Endothelial cell of umbilical vein (primary cell): ENCODE measurements at regions not wholly inside any gene's neighbourhood (a gene's known extent, or its start where the extent isn't known, plus 50 kb on each side); places are given as distances from the start of the nearest gene placed in this dataset.

Experiments
- BruUV-seq: library from RNA; stranded (reverse); fragments of 400-500 nt; replicated peaks from 2 replicates; lab custom pipeline; 2021; lab: Mats Ljungman, UMichigan
- CTCF ChIA-PET: fragments of 300-600, 350-600 bp; sonication (Branson Sonifier 250); formaldehyde crosslinking; loops from one replicate; lab custom pipeline; 2021; ENCODE audit warnings: antibody characterized with exemption, inconsistent platforms; lab: Charles Lee
- POLR2A ChIA-PET: fragments of 300-600, 350-600 bp; sonication (Branson Sonifier 250); formaldehyde crosslinking; loops from one replicate; lab custom pipeline; 2021; ENCODE audit warnings: antibody characterized with exemption, inconsistent platforms; lab: Charles Lee
- DNase-seq: peaks from one replicate; pipeline ENCODE4 v3.0.0-alpha.2; 2011; ENCODE audit warnings: low read depth, low spot score
- FAIRE-seq: peaks from 2 replicates; lab custom pipeline; 2011; peaks lifted over from hg19 to GRCh38; lab: Jason Lieb, UNC
- H2AFZ ChIP-seq: 2 replicates; pipeline ENCODE4 v1.6.0; 2012; ENCODE audit warnings: low read depth, low read length, control low read depth, inconsistent platforms
- H3K27ac ChIP-seq: 2 replicates; pipeline ENCODE4 v1.5.1; 2011; ENCODE audit warnings: low read depth, mild to moderate bottlenecking, control low read depth, low read length, moderate library complexity; ENCODE audit not compliant: insufficient read depth
- H3K27me3 ChIP-seq, 2 experiments: 2 replicates each; pipeline versions ENCODE4 v1.6.0 to v1.6.1; 2011; ENCODE audit warnings: low read length in 2 of 2, mixed read lengths in 1 of 2; ENCODE audit not compliant: control insufficient read depth in 2 of 2, insufficient read depth in 2 of 2
- H3K36me3 ChIP-seq, 2 experiments: 2 replicates in 1 of 2; 3 replicates in 1 of 2; pipeline ENCODE4 v1.5.1; 2011; ENCODE audit warnings: low read length in 2 of 2, mild to moderate bottlenecking in 1 of 2, moderate library complexity in 1 of 2; ENCODE audit not compliant: control insufficient read depth in 2 of 2, insufficient read depth in 2 of 2; ENCODE audit errors: extremely low read depth in 1 of 2
- H3K4me1 ChIP-seq: 3 replicates; pipeline ENCODE4 v1.5.1; 2011; ENCODE audit warnings: mild to moderate bottlenecking, low read length; ENCODE audit not compliant: control insufficient read depth, insufficient read depth; ENCODE audit errors: extremely low read depth
- H3K4me2 ChIP-seq: 2 replicates; pipeline ENCODE4 v1.6.1; 2011; ENCODE audit warnings: low read length, control low read depth, mixed read lengths; ENCODE audit not compliant: insufficient read depth
- H3K4me3 ChIP-seq, 3 experiments: fragments of 200-600 bp in 1 of 3; sonication (generic), shearing (Covaris generic) in 1 of 3; replicated peaks in 1 of 3; 2 replicates each; pipeline ENCODE4 v1.5.1; 2011 to 2016; ENCODE audit warnings: control low read depth in 3 of 3, low read length in 3 of 3, mild to moderate bottlenecking in 2 of 3, inconsistent platforms in 1 of 3, low read depth in 1 of 3, moderate library complexity in 1 of 3; ENCODE audit not compliant: insufficient read depth in 1 of 3
- H3K79me2 ChIP-seq: 2 replicates; pipeline ENCODE4 v1.6.0; 2012; ENCODE audit warnings: low read length, inconsistent platforms; ENCODE audit not compliant: control insufficient read depth, insufficient read depth
- H3K9ac ChIP-seq: replicated peaks from 2 replicates; pipeline ENCODE3; 2011; ENCODE audit warnings: low read length, control low read depth; ENCODE audit not compliant: insufficient read depth; ENCODE audit errors: extremely low read depth
- H3K9me1 ChIP-seq: replicated peaks from 3 replicates; pipeline ENCODE4 v1.6.0; 2011; ENCODE audit warnings: mild to moderate bottlenecking, low read length; ENCODE audit not compliant: control insufficient read depth, insufficient read depth; ENCODE audit errors: extremely low read depth
- H3K9me3 ChIP-seq: replicated peaks from 2 replicates; pipeline ENCODE4 v1.5.1; 2012; ENCODE audit warnings: low read length, inconsistent platforms; ENCODE audit not compliant: control insufficient read depth, insufficient read depth
- H4K20me1 ChIP-seq: replicated peaks from 2 replicates; pipeline ENCODE3; 2011; ENCODE audit warnings: mild to moderate bottlenecking, low read length; ENCODE audit not compliant: control insufficient read depth, insufficient read depth; ENCODE audit errors: extremely low read depth
- EZH2 ChIP-seq: IDR thresholded peaks from 2 replicates; pipeline ENCODE4 v1.6.1; 2012; ENCODE audit warnings: borderline replicate concordance, low read depth, mild to moderate bottlenecking, moderate library complexity, low read length, inconsistent platforms; ENCODE audit not compliant: severe bottlenecking
- FOS ChIP-seq: IDR thresholded peaks from 2 replicates; pipeline ENCODE4 v1.6.1; 2011; ENCODE audit warnings: mild to moderate bottlenecking, low read length, moderate library complexity, borderline replicate concordance; ENCODE audit not compliant: insufficient read depth
- GATA2 ChIP-seq: IDR thresholded peaks from 2 replicates; pipeline ENCODE4 v1.7.0; 2011; ENCODE audit warnings: low read depth, mild to moderate bottlenecking, moderate library complexity, mixed read lengths, low read length; ENCODE audit not compliant: insufficient read length, insufficient read depth
- JUN ChIP-seq: IDR thresholded peaks from 2 replicates; pipeline ENCODE4 v1.6.1; 2011; ENCODE audit warnings: borderline replicate concordance, low read depth; ENCODE audit not compliant: insufficient read length, insufficient read depth
- MYC ChIP-seq: IDR thresholded peaks from one replicate; pipeline ENCODE4 v1.6.1; 2011; ENCODE audit warnings: mild to moderate bottlenecking, low read depth, low read length
- POLR2A ChIP-seq: IDR thresholded peaks from 2 replicates; pipeline ENCODE4 v1.6.1; 2012; ENCODE audit warnings: low read depth, mild to moderate bottlenecking, control low read depth, low read length
- POLR2AphosphoS5 ChIP-seq: IDR thresholded peaks from 2 replicates; pipeline ENCODE4 v1.6.1; 2012; ENCODE audit warnings: low read depth, mild to moderate bottlenecking, control low read depth, low read length, moderate library complexity; ENCODE audit not compliant: insufficient read depth
- dilution Hi-C: fragments of 300-500 bp; cut with MboI; formaldehyde crosslinking; loops from one replicate; pipeline ENCODE4 v1.15.0; 2019; ENCODE audit warnings: low sequenced_read_pairs; ENCODE audit not compliant: extremely low pct_ligation_motif_present
- intact Hi-C: fragments of 100-400 bp; cut with micrococcal nuclease; formaldehyde crosslinking; loops from one replicate; pipeline ENCODE4 v1.10.0; 2022
- TF ChIP-seq, protein P1 (sequence below): IDR thresholded peaks from 2 replicates; pipeline ENCODE4 v1.6.1; 2011; ENCODE audit not compliant: insufficient read depth, insufficient read length
- TF ChIP-seq, protein P2 (sequence below), 2 donors: IDR thresholded peaks; 1 replicate in 1 of 2; 2 replicates in 1 of 2; pipeline ENCODE4 v1.5.1; 2011; ENCODE audit warnings: low read length in 2 of 2, mild to moderate bottlenecking in 2 of 2, moderate library complexity in 2 of 2, control low read depth in 1 of 2, inconsistent platforms in 1 of 2, low read depth in 1 of 2; ENCODE audit not compliant: insufficient read depth in 1 of 2; ENCODE audit errors: extremely low read depth in 1 of 2

- H3K79me2 ChIP-seq = no peaks in the 10 kb centered on the region
- H3K4me3 ChIP-seq = no peak overlapping the region
- DNase-seq (no peak), FAIRE-seq (no peak)
- H3K27me3 ChIP-seq = peaks cover 7 to 13% of the 10 kb centered on the region in 2 experiments
- intact Hi-C loops = no loop called here
- POLR2A ChIA-PET = no interaction called here
- H3K9ac ChIP-seq = no peak overlapping the region
- H3K27ac ChIP-seq = no peak overlapping the region
- dilution Hi-C loops = no loop called here
- H3K36me3 ChIP-seq = no peaks in the 10 kb centered on the region
- BruUV-seq = no TSS peak
- no peak overlapping the region for H2AFZ ChIP-seq
- no peaks in the 10 kb centered on the region for H3K4me1 ChIP-seq
- TF ChIP-seq POLR2AphosphoS5 (no peak), POLR2A (no peak), MYC (no peak), EZH2 (no peak), GATA2 (no peak), JUN (no peak), FOS (no peak)
- TF ChIP-seq, protein P1, sequence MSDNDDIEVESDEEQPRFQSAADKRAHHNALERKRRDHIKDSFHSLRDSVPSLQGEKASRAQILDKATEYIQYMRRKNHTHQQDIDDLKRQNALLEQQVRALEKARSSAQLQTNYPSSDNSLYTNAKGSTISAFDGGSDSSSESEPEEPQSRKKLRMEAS = no peak
- TF ChIP-seq, protein P2, sequence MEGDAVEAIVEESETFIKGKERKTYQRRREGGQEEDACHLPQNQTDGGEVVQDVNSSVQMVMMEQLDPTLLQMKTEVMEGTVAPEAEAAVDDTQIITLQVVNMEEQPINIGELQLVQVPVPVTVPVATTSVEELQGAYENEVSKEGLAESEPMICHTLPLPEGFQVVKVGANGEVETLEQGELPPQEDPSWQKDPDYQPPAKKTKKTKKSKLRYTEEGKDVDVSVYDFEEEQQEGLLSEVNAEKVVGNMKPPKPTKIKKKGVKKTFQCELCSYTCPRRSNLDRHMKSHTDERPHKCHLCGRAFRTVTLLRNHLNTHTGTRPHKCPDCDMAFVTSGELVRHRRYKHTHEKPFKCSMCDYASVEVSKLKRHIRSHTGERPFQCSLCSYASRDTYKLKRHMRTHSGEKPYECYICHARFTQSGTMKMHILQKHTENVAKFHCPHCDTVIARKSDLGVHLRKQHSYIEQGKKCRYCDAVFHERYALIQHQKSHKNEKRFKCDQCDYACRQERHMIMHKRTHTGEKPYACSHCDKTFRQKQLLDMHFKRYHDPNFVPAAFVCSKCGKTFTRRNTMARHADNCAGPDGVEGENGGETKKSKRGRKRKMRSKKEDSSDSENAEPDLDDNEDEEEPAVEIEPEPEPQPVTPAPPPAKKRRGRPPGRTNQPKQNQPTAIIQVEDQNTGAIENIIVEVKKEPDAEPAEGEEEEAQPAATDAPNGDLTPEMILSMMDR (IDR thresholded peaks at IDR 0.05; ENCODE audit: extremely low read depth in 1 of 2, insufficient read depth in 1 of 2, low read depth in 1 of 2, low read length in 2 of 2) = no peak
- no peaks in the 10 kb centered on the region for H4K20me1 ChIP-seq
- no peaks in the 10 kb centered on the region for H3K9me3 ChIP-seq
- H3K9me1 ChIP-seq = no peaks in the 10 kb centered on the region
- no peak overlapping the region for H3K4me2 ChIP-seq
- CTCF ChIA-PET = interaction anchor here (1.1 to 1.2 kb wide), 2 partner anchors 19 to 33 kb away, joined by 3 to 8 read pairs; no protein-coding TSS in a partner anchor
Measured at GRCh38 chr1:214155987-214156625, 124.9 kb upstream of the SMYD2 start.
